CD4-positive, alpha-beta T cell (primary cell): ENCODE measurements at regions not wholly inside any gene's neighbourhood (a gene's known extent, or its start where the extent isn't known, plus 50 kb on each side); places are given as distances from the start of the nearest gene placed in this dataset.

Experiments used
- ATAC-seq: fragments of 200-7000 bp; cut with Tn5 transposase; one replicate; pipeline ENCODE4 v1.10.0; 2022; ENCODE audit warnings: mild to moderate bottlenecking; ENCODE audit not compliant: poor library complexity
- CTCF ChIA-PET: fragments of 350-600 bp; sonication (Branson Sonifier 250); formaldehyde crosslinking; loops from one replicate; lab custom pipeline; 2021; ENCODE audit warnings: antibody characterized with exemption, inconsistent platforms; lab: Charles Lee
- POLR2A ChIA-PET: fragments of 350-600 bp; sonication (Branson Sonifier 250); formaldehyde crosslinking; loops from one replicate; lab custom pipeline; 2021; ENCODE audit warnings: antibody characterized with exemption, inconsistent platforms; lab: Charles Lee
- DNase-seq, 14 experiments: peaks; one replicate each; pipeline ENCODE4 v3.0.0-alpha.2; 2013 to 2020; ENCODE audit warnings: mixed read lengths in 2 of 14
- H3K27ac ChIP-seq, 2 donors: one replicate each; pipeline versions ENCODE4 v1.5.1 to v1.7.0; 2013; ENCODE audit warnings: low read length in 2 of 2, low read depth in 1 of 2, mild to moderate bottlenecking in 1 of 2
- H3K27me3 ChIP-seq, 2 experiments: 1 replicate in 1 of 2; 2 replicates in 1 of 2; pipeline versions ENCODE4 v1.6.1 to v1.7.0; 2013; ENCODE audit warnings: low read length in 2 of 2, control low read depth in 1 of 2, mild to moderate bottlenecking in 1 of 2, moderate library complexity in 1 of 2; ENCODE audit not compliant: insufficient read depth in 2 of 2, control insufficient read depth in 1 of 2
- H3K36me3 ChIP-seq: one replicate; pipeline ENCODE4 v1.6.1; 2013; ENCODE audit warnings: low read length, control low read depth; ENCODE audit not compliant: insufficient read depth
- H3K4me1 ChIP-seq: one replicate; pipeline ENCODE4 v1.6.1; 2013; ENCODE audit warnings: low read length, control low read depth; ENCODE audit not compliant: insufficient read depth
- H3K4me3 ChIP-seq: one replicate; pipeline ENCODE4 v1.5.1; 2013; ENCODE audit warnings: mild to moderate bottlenecking, low read length, moderate library complexity
- H3K9me3 ChIP-seq, 2 experiments: 1 replicate in 1 of 2; 2 replicates in 1 of 2; pipeline versions ENCODE4 v1.6.1 to v1.7.0; 2013; ENCODE audit warnings: low read length in 2 of 2, mild to moderate bottlenecking in 2 of 2, control low read depth in 1 of 2, moderate library complexity in 1 of 2; ENCODE audit not compliant: control insufficient read depth in 1 of 2, insufficient read depth in 1 of 2
- H3K27ac Mint-ChIP-seq: one replicate; pipeline ENCODE4 v1.8.0; 2020; ENCODE audit warnings: mixed read lengths
- H3K27me3 Mint-ChIP-seq: one replicate; pipeline ENCODE4 v1.8.0; 2021; ENCODE audit warnings: mixed read lengths
- H3K36me3 Mint-ChIP-seq: one replicate; pipeline ENCODE4 v1.8.0; 2021; ENCODE audit warnings: low read depth, mixed read lengths
- H3K4me1 Mint-ChIP-seq: one replicate; pipeline ENCODE4 v1.8.0; 2021; ENCODE audit warnings: low read depth, mixed read lengths
- H3K4me3 Mint-ChIP-seq: one replicate; pipeline ENCODE4 v1.8.0; 2020; ENCODE audit warnings: mild to moderate bottlenecking, mixed read lengths
- H3K9me3 Mint-ChIP-seq: one replicate; pipeline ENCODE4 v1.8.0; 2020; ENCODE audit warnings: mixed read lengths
- CTCF ChIP-seq: fragments of 200-600 bp; IDR thresholded peaks from one replicate; pipeline ENCODE4 v1.8.0; 2022; ENCODE audit warnings: antibody characterized with exemption, mild to moderate bottlenecking
- intact Hi-C, 2 experiments: fragments of 100-400 bp; cut with DNase I in 1 of 2; cut with micrococcal nuclease in 1 of 2; formaldehyde crosslinking; loops; one replicate each; pipeline versions ENCODE4 v1.15.1 to v1.9.0; 2023 to 2025; cut with DNase I, micrococcal nuclease

DNA sequence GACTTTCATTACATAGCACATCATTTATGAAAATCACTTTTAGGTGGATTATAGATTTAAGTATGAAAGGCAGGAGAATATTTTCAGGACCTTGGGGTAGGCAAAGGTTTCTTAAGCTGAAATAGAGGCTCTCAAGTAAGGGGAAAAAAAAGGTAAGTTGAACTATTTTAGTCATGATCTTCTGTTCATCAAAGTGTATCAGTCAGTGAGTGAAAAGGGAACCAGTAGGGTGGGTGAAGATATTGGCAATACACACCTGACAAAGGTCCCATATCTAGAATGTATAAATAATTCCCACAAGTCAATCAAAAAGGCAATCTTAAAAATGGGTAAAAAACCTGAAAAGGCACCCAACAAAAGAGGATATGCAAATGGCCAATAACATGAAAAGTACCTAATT, 218.6 kb downstream of the KLF13 start:
- peaks cover 28% of the 10 kb centered on the region for H3K27me3 Mint-ChIP-seq
- intact Hi-C loops, result no loop called here
- DNase-seq, result no peak
- no peak for TF ChIP-seq CTCF
- no peak for ATAC-seq
- Histone ChIP-seq H3K4me1 (no peaks in the 10 kb centered on the region), H3K27me3 (peaks cover 2 to 7% of the 10 kb centered on the region in 2 experiments), H3K27ac (no peak overlapping the region), H3K9me3 (no peaks in the 10 kb centered on the region), H3K4me3 (no peak overlapping the region), H3K36me3 (no peaks in the 10 kb centered on the region)
- H3K36me3 Mint-ChIP-seq, result no peaks in the 10 kb centered on the region
- H3K4me1 Mint-ChIP-seq, result no peaks in the 10 kb centered on the region
- no peak overlapping the region for H3K4me3 Mint-ChIP-seq
- H3K9me3 Mint-ChIP-seq, result no peaks in the 10 kb centered on the region
- H3K27ac Mint-ChIP-seq, result no peak overlapping the region
- ChIA-PET CTCF (no interaction called here), POLR2A (no interaction called here)

GRCh38 chr15:31550211-31550977, 223.8 kb downstream of the KLF13 start:
- no peak for DNase-seq
- POLR2A ChIA-PET, result no interaction called here
- Histone ChIP-seq H3K4me3 (no peak overlapping the region), H3K9me3 (peaks cover 0 to 3% of the 10 kb centered on the region in 2 experiments), H3K4me1 (no peaks in the 10 kb centered on the region), H3K27me3 (peaks cover 0 to 2% of the 10 kb centered on the region in 2 experiments), H3K27ac (no peak overlapping the region), H3K36me3 (no peaks in the 10 kb centered on the region)
- no peak for TF ChIP-seq CTCF
- no peaks in the 10 kb centered on the region for H3K9me3 Mint-ChIP-seq
- no peak overlapping the region for H3K27ac Mint-ChIP-seq
- no peak for ATAC-seq
- intact Hi-C loops, result no loop called here
- CTCF ChIA-PET, result interaction anchor here (0.5 kb wide), 1 partner anchor 865 kb away, joined by 4 read pairs; no protein-coding TSS in a partner anchor
- H3K4me3 Mint-ChIP-seq, result no peak overlapping the region
- no peaks in the 10 kb centered on the region for H3K27me3 Mint-ChIP-seq
- no peaks in the 10 kb centered on the region for H3K36me3 Mint-ChIP-seq
- H3K4me1 Mint-ChIP-seq, result no peaks in the 10 kb centered on the region

- no peak for TF ChIP-seq CTCF
- H3K27me3 ChIP-seq, result peaks cover 0 to 2% of the 10 kb centered on the region in 2 experiments
- Mint-ChIP-seq H3K4me1 (no peaks in the 10 kb centered on the region), H3K4me3 (no peak overlapping the region), H3K9me3 (no peaks in the 10 kb centered on the region), H3K27me3 (no peaks in the 10 kb centered on the region), H3K27ac (no peak overlapping the region), H3K36me3 (no peaks in the 10 kb centered on the region)
- DNase-seq (no peak), ATAC-seq (no peak)
- peaks cover 0 to 3% of the 10 kb centered on the region in 2 experiments for H3K9me3 ChIP-seq
- H3K4me1 ChIP-seq, result no peaks in the 10 kb centered on the region
- CTCF ChIA-PET, result no interaction called here
- POLR2A ChIA-PET, result no interaction called here
- no peaks in the 10 kb centered on the region for H3K36me3 ChIP-seq
- H3K4me3 ChIP-seq, result no peak overlapping the region
- H3K27ac ChIP-seq, result no peak overlapping the region
- intact Hi-C loops, result no loop called here
These were observed 224.7 kb downstream of the KLF13 start for GRCh38 chr15:31551323-31551722.
